Left lung (tissue), 4 donors: ENCODE measurements at regions not wholly inside any gene's neighbourhood (a gene's known extent, or its start where the extent isn't known, plus 50 kb on each side); places are given as distances from the start of the nearest gene placed in this dataset.

Experiments used
- ATAC-seq: fragments of 200-7000 bp; cut with Tn5 transposase; one replicate; pipeline ENCODE4 v1.9.1; 2020; ENCODE audit warnings: moderate library complexity
- DNase-seq, 4 donors: peaks; one replicate each; pipeline ENCODE4 v3.0.0-alpha.2; 2013 to 2020
- H3K27ac ChIP-seq, 2 donors: fragments of 200-600 bp; sonication (generic) in 1 of 2; one replicate each; pipeline versions ENCODE4 v1.5.0 to v1.8.0; 2020 to 2021
- H3K27me3 ChIP-seq, 2 donors: fragments of 200-600 bp; sonication (generic) in 1 of 2; one replicate each; pipeline versions ENCODE4 v1.5.0 to v1.8.0; 2020 to 2021
- H3K36me3 ChIP-seq, 2 donors: fragments of 200-600 bp; sonication (generic) in 1 of 2; one replicate each; pipeline versions ENCODE4 v1.5.0 to v1.8.0; 2020 to 2021
- H3K4me1 ChIP-seq, 2 donors: fragments of 200-600 bp; one replicate each; pipeline ENCODE4 v1.8.0; 2021
- H3K4me3 ChIP-seq, 2 donors: fragments of 200-600 bp; sonication (generic) in 1 of 2; one replicate each; pipeline versions ENCODE4 v1.5.0 to v1.8.0; 2020 to 2021; ENCODE audit warnings: mild to moderate bottlenecking in 1 of 2
- H3K9me3 ChIP-seq, 2 donors: fragments of 200-600 bp; sonication (generic) in 1 of 2; one replicate each; pipeline versions ENCODE4 v1.5.0 to v1.8.0; 2020 to 2021
- CTCF ChIP-seq, 2 donors: fragments of 200-600 bp; sonication (generic) in 1 of 2; IDR thresholded peaks; one replicate each; pipeline versions ENCODE4 v1.5.0 to v1.8.0; 2021; ENCODE audit warnings: antibody characterized with exemption in 2 of 2
- intact Hi-C, 2 donors: fragments of 100-400 bp; cut with DNase I; formaldehyde crosslinking; loops; one replicate each; pipeline versions ENCODE4 v1.11.2 to v1.14.2; 2022
- donor health status: DM: no; HTN: yes; CAD: no.
- donor health status: DM: no; HTN: no; CAD: no.

GRCh38 chr13:109479534-109479933, 306.8 kb downstream of the IRS2 start:
- H3K36me3 ChIP-seq: no peaks in the 10 kb centered on the region
- no peak overlapping the region for H3K27ac ChIP-seq
- intact Hi-C loops: no loop called here
- ATAC-seq (no peak), DNase-seq (no peak)
- no peaks in the 10 kb centered on the region for H3K9me3 ChIP-seq
- no peak for TF ChIP-seq CTCF (IDR thresholded peaks at IDR 0.05)
- H3K27me3 ChIP-seq: no peaks in the 10 kb centered on the region
- H3K4me3 ChIP-seq: no peak overlapping the region
- H3K4me1 ChIP-seq: no peaks in the 10 kb centered on the region

DNA sequence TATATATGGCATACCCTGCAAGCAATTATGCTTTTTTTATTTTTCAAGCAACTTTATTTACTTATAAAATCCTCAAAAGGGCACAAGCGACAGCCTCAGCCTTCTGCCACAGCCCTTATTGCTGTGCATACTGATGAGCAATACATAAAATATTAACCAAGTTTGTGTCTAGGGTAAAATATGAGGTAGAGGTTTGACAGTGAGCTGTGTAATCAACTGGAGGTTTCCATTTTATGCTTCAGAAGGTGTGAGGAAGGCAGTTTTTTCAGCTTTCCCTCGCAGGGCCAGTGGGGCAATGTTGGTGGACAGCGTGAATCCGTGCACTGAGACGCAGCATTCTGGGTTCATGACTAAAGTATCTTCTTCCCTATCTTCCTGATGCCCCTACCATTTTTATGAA, 310.4 kb downstream of the IRS2 start:
- Histone ChIP-seq H3K9me3 (no peaks in the 10 kb centered on the region), H3K4me3 (no peak overlapping the region), H3K4me1 (no peaks in the 10 kb centered on the region), H3K27me3 (no peaks in the 10 kb centered on the region), H3K27ac (no peak overlapping the region), H3K36me3 (no peaks in the 10 kb centered on the region)
- intact Hi-C loops: no loop called here
- DNase-seq (no peak), ATAC-seq (no peak)
- no peak for TF ChIP-seq CTCF (IDR thresholded peaks at IDR 0.05)

- ATAC-seq (no peak), DNase-seq (no peak)
- TF ChIP-seq CTCF (IDR thresholded peaks at IDR 0.05): no peak
Observed at GRCh38 chr13:109468123-109468522, 318.3 kb downstream of the IRS2 start.

GRCh38 chr13:109465148-109465547, 321.2 kb downstream of the IRS2 start:
- no peak for ATAC-seq
- no peaks in the 10 kb centered on the region for H3K4me1 ChIP-seq
- H3K36me3 ChIP-seq: no peaks in the 10 kb centered on the region
- intact Hi-C loops: no loop called here
- H3K27ac ChIP-seq: no peak overlapping the region
- DNase-seq: no peak
- TF ChIP-seq CTCF (IDR thresholded peaks at IDR 0.05): no peak
- H3K9me3 ChIP-seq: peaks cover 0 to 17% of the 10 kb centered on the region in 2 donors
- H3K4me3 ChIP-seq: no peak overlapping the region
- H3K27me3 ChIP-seq: no peaks in the 10 kb centered on the region

More at GRCh38 chr13:109468123-109468522, 318.3 kb downstream of the IRS2 start:
- Histone ChIP-seq H3K36me3 (no peaks in the 10 kb centered on the region), H3K27me3 (no peaks in the 10 kb centered on the region), H3K9me3 (peaks cover 0 to 4% of the 10 kb centered on the region in 2 donors), H3K27ac (no peak overlapping the region), H3K4me1 (no peaks in the 10 kb centered on the region), H3K4me3 (no peak overlapping the region)
- intact Hi-C loops: no loop called here

DNA sequence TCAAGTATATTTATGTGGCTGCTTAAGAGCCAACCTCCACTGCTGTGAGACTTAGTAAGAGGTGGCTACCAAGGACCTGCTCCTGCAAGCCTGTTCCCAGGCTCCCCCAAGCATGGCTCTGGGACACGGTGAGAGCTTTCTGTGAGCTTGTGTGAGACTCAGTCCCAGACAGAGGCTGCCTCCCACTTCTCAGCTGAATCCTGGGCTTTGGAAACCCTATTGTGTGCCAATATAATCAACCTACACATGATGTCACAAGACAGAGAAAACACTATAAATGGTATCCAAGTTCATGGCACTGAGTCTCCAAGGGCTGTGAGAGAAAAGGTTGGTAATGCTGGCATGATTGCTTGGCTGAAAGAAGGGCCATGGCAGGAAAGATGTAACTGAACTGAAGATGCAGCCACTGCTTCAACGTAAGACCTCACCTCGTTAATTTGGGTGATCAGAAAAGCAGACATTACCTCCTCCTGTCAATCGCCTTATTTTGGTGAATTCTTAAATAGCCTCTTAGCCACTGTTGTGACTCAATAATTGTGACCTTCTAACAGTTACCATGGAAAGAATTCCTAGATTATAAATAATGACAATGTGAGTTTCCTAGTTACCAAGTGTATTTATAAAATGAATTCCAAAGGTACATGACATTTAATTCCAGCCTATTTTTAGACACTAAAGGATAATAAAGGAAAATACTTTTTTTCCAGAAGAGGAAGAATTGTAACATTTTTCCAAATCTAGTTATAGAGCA, 332.0 kb downstream of the IRS2 start:
- no peak for ATAC-seq
- intact Hi-C loops: no loop called here
- no peak for DNase-seq

More for the DNA sequence above, 332.0 kb downstream of the IRS2 start:
- no peak overlapping the region for H3K27ac ChIP-seq
- H3K4me1 ChIP-seq: no peaks in the 10 kb centered on the region
- no peaks in the 10 kb centered on the region for H3K36me3 ChIP-seq
- no peaks in the 10 kb centered on the region for H3K9me3 ChIP-seq
- no peaks in the 10 kb centered on the region for H3K27me3 ChIP-seq
- no peak for TF ChIP-seq CTCF (IDR thresholded peaks at IDR 0.05)
- no peak overlapping the region for H3K4me3 ChIP-seq
